SK-N-SH (cell line): ENCODE measurements at regions not wholly inside any gene's neighbourhood (a gene's known extent, or its start where the extent isn't known, plus 50 kb on each side); places are given as distances from the start of the nearest gene placed in this dataset.

Source experiments
- CTCF ChIA-PET: fragments of 300-600, 350-600 bp; formaldehyde crosslinking; extraction: SDS; loops from one replicate; lab custom pipeline; 2021; lab: Yijun Ruan, JAX
- POLR2A ChIA-PET: fragments of 350-600 bp; sonication (Branson Sonifier 250); formaldehyde crosslinking; extraction: SDS; loops from one replicate; lab custom pipeline; 2020; ENCODE audit warnings: antibody characterized with exemption, inconsistent platforms; lab: Yijun Ruan, JAX
- DNase-seq: peaks from one replicate; pipeline ENCODE4 v3.0.0; 2012
- H2AFZ ChIP-seq: fragments of 200-600 bp; sonication (generic); 2 replicates; pipeline ENCODE4 v1.8.1; 2016; ENCODE audit warnings: antibody characterized with exemption, mild to moderate bottlenecking, low read depth
- H3F3A ChIP-seq: fragments of 200-600 bp; sonication (generic); replicated peaks from 2 replicates; pipeline ENCODE3; 2016; ENCODE audit warnings: antibody characterized with exemption, mild to moderate bottlenecking; ENCODE audit not compliant: insufficient read depth
- H3K27ac ChIP-seq, 2 experiments: fragments of 200-500 bp in 1 of 2; fragments of 200-600 bp in 1 of 2; sonication (Bioruptor generic) in 1 of 2; sonication (generic), shearing (Covaris generic) in 1 of 2; 2 replicates each; pipeline versions ENCODE4 v1.5.1 to v1.6.1; 2014 to 2016; ENCODE audit warnings: low read depth in 2 of 2, inconsistent platforms in 1 of 2, low read length in 1 of 2, mild to moderate bottlenecking in 1 of 2, mixed read lengths in 1 of 2
- H3K27me3 ChIP-seq: fragments of 200-600 bp; sonication (generic), shearing (Covaris generic); 2 replicates; pipeline ENCODE4 v1.6.1; 2016; ENCODE audit warnings: mixed run types; ENCODE audit not compliant: insufficient read depth
- H3K36me3 ChIP-seq, 2 experiments: fragments of 200-500 bp in 1 of 2; fragments of 200-600 bp in 1 of 2; sonication (Bioruptor generic) in 1 of 2; sonication (generic) in 1 of 2; replicated peaks in 1 of 2; 2 replicates each; pipeline versions ENCODE3 to v1.5.1; 2014 to 2016; ENCODE audit warnings: low read length in 1 of 2, mild to moderate bottlenecking in 1 of 2; ENCODE audit not compliant: insufficient read depth in 2 of 2, control insufficient read depth in 1 of 2
- H3K4me1 ChIP-seq, 2 experiments: fragments of 200-500 bp in 1 of 2; fragments of 200-600 bp in 1 of 2; sonication (Bioruptor generic) in 1 of 2; sonication (generic), shearing (Covaris generic) in 1 of 2; 2 replicates each; pipeline versions ENCODE4 v1.5.1 to v1.6.1; 2014 to 2016; ENCODE audit warnings: low read depth in 1 of 2, low read length in 1 of 2, mixed run types in 1 of 2; ENCODE audit not compliant: insufficient read depth in 2 of 2, control insufficient read depth in 1 of 2
- H3K4me2 ChIP-seq: fragments of 200-600 bp; sonication (generic), shearing (Covaris generic); 2 replicates; pipeline ENCODE4 v1.6.1; 2017; ENCODE audit warnings: mixed run types
- H3K4me3 ChIP-seq, 2 experiments: fragments of 200-500 bp in 1 of 2; fragments of 200-600 bp in 1 of 2; sonication (Bioruptor generic) in 1 of 2; sonication (generic), shearing (Covaris generic) in 1 of 2; 2 replicates each; pipeline versions ENCODE4 v1.5.1 to v1.8.1; 2014 to 2016; ENCODE audit warnings: low read depth in 2 of 2, inconsistent platforms in 1 of 2, low read length in 1 of 2, mild to moderate bottlenecking in 1 of 2, mixed read lengths in 1 of 2, moderate library complexity in 1 of 2
- H3K79me2 ChIP-seq: fragments of 200-600 bp; sonication (generic); 2 replicates; pipeline ENCODE4 v1.8.1; 2017; ENCODE audit warnings: mild to moderate bottlenecking; ENCODE audit not compliant: insufficient read depth
- H3K9ac ChIP-seq: fragments of 200-600 bp; sonication (generic); 2 replicates; pipeline ENCODE4 v1.6.1; 2017; ENCODE audit warnings: mixed run types
- H3K9me2 ChIP-seq: fragments of 200-600 bp; sonication (generic); 2 replicates; pipeline ENCODE4 v1.6.1; 2017; ENCODE audit warnings: mixed run types
- H3K9me3 ChIP-seq: fragments of 200-600 bp; sonication (generic); 2 replicates; pipeline ENCODE4 v1.6.1; 2017; ENCODE audit warnings: mixed run types, mild to moderate bottlenecking, moderate library complexity
- H4K20me1 ChIP-seq: fragments of 200-600 bp; sonication (generic); 2 replicates; pipeline ENCODE4 v1.6.1; 2017; ENCODE audit warnings: mild to moderate bottlenecking, mixed run types; ENCODE audit not compliant: insufficient read depth
- CHD2 ChIP-seq: fragments of 150-350 bp; IDR thresholded peaks from 2 replicates; pipeline ENCODE4 v1.6.1; 2018; ENCODE audit warnings: low read length; ENCODE audit not compliant: partially characterized antibody
- FOSL2 ChIP-seq: IDR thresholded peaks from 2 replicates; pipeline ENCODE4 v1.4.0; 2012; ENCODE audit warnings: low read depth, mild to moderate bottlenecking, moderate library complexity, borderline replicate concordance
- FOXJ3 ChIP-seq: sonication (generic); formaldehyde crosslinking; IDR thresholded peaks from 2 replicates; pipeline ENCODE4 v1.5.1; 2020; ENCODE audit warnings: mild to moderate bottlenecking, missing genetic modification reagents
- FOXM1 ChIP-seq: IDR thresholded peaks from 2 replicates; pipeline ENCODE4 v1.4.0; 2012; ENCODE audit warnings: low read depth, mild to moderate bottlenecking
- GATA2 ChIP-seq: sonication (generic); formaldehyde crosslinking; IDR thresholded peaks from 2 replicates; pipeline ENCODE4 v1.5.0; 2020; ENCODE audit warnings: mild to moderate bottlenecking, missing genetic modification reagents
- MEF2A ChIP-seq: IDR thresholded peaks from 2 replicates; pipeline ENCODE4 v1.4.0; 2012; ENCODE audit warnings: low read depth, borderline replicate concordance
- NRF1 ChIP-seq: IDR thresholded peaks from 2 replicates; pipeline ENCODE4 v1.6.1; 2012; ENCODE audit warnings: low read depth, mild to moderate bottlenecking, low read length
- PBX3 ChIP-seq: IDR thresholded peaks from 2 replicates; pipeline ENCODE4; 2012
- RAD21 ChIP-seq: IDR thresholded peaks from 2 replicates; pipeline ENCODE4 v1.6.1; 2012; ENCODE audit warnings: mild to moderate bottlenecking, low read length
- RFX5 ChIP-seq: IDR thresholded peaks from 2 replicates; pipeline ENCODE4 v1.6.1; 2012; ENCODE audit warnings: mild to moderate bottlenecking, improper control_type of control experiment, low read length
- RXRA ChIP-seq: IDR thresholded peaks from 2 replicates; pipeline ENCODE4 v1.4.0; 2012; ENCODE audit warnings: low read depth, mild to moderate bottlenecking, borderline replicate concordance
- SIN3A ChIP-seq: IDR thresholded peaks from 2 replicates; pipeline ENCODE4 v1.6.1; 2012; ENCODE audit warnings: low read depth, mild to moderate bottlenecking, low read length, moderate library complexity, borderline replicate concordance
- TCF12 ChIP-seq: IDR thresholded peaks from 2 replicates; pipeline ENCODE4 v1.4.0; 2012
- USF2 ChIP-seq: fragments of 150-350 bp; IDR thresholded peaks from 2 replicates; pipeline ENCODE4 v1.6.1; 2017; ENCODE audit warnings: antibody characterized with exemption, low read length, low read depth, borderline replicate concordance
- YY1 ChIP-seq: IDR thresholded peaks from 2 replicates; pipeline ENCODE4 v1.4.0; 2012; ENCODE audit warnings: low read depth, mild to moderate bottlenecking
- WGBS: methylation state at CpG from one replicate; pipeline ENCODE4 v1.1.6; 2017; ENCODE audit warnings: low lambda C conversion rate; 5-methylcytosine and 5-hydroxymethylcytosine counted together
- TF ChIP-seq, protein P1 (sequence below): IDR thresholded peaks from 2 replicates; pipeline ENCODE4 v1.4.0; 2012; ENCODE audit warnings: low read depth, borderline replicate concordance
- TF ChIP-seq, protein P2 (sequence below): IDR thresholded peaks from 2 replicates; pipeline ENCODE4 v1.6.1; 2012; ENCODE audit warnings: mild to moderate bottlenecking, low read depth, low read length, moderate library complexity

DNA sequence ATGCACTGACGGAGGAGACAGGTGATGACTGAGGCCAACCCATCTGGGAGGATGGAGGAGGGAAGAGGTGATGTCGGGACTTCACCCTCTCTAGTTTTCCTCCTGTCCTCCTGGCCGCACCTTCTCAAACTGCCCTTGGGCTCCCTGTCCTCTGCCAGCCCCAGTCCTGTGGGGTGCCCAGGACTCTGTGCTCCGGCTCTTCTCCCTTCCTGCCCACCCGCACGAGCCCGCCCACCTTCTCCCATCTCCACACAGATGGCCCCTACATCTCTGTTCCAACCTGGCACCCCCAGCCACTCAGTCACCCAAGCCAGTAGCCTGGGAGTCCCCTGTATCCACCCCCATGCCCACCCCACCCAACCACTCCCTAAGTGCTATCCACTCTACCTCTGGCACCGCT lies 206.7 kb upstream of the LINGO1 start:
- Histone ChIP-seq H3K9me2 (no peaks in the 10 kb centered on the region), H2AFZ (no peak overlapping the region), H3K79me2 (no peaks in the 10 kb centered on the region), H3K4me3 (no peak overlapping the region), H3K27me3 (peaks cover 29% of the 10 kb centered on the region; the same call in 1 of the 2 replicates), H3K4me2 (no peak overlapping the region), H4K20me1 (no peaks in the 10 kb centered on the region), H3K4me1 (peaks cover 6 to 10% of the 10 kb centered on the region in 2 experiments; a peak in 2 of 4 replicates), H3K36me3 (no peaks in the 10 kb centered on the region), H3K27ac (no peak overlapping the region), H3F3A (no peaks in the 10 kb centered on the region), H3K9ac (no peak overlapping the region), H3K9me3 (no peaks in the 10 kb centered on the region)
- ChIA-PET POLR2A (no interaction called here), CTCF (interaction anchor here (0.9 to 1.2 kb wide), 2 partner anchors 18 to 31 kb away, joined by 3 read pairs; no protein-coding TSS in a partner anchor)
- no peak for DNase-seq
- WGBS, result 71% methylated on average over 8 of the region's 8 CpGs
- TF ChIP-seq NRF1, result no peak
- no peak for TF ChIP-seq CHD2

DNA sequence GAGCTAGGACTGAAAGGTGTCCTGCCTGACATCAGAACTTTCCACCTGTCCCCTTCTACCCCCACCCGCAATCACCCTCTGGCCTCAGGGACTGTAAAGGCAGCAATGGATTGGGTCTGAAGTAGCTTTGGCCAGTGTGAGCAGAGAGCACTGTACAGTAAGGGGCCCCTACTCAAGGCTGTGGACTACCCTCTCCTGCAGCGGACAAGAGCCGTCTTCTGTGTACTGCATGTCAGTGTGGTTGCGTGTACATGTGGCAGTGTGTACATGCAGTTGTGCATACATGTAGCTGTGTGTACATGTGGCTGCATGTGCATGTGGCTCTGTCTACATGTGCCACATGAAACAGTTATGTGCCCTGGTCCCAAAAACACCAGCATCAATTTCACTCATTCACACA lies 205.9 kb upstream of the LINGO1 start:
- Histone ChIP-seq H3K4me1 (peaks cover 6 to 10% of the 10 kb centered on the region in 2 experiments; a peak in 2 of 4 replicates), H3K36me3 (no peaks in the 10 kb centered on the region), H3K27ac (no peak overlapping the region), H3K4me3 (no peak overlapping the region), H3K79me2 (no peaks in the 10 kb centered on the region), H4K20me1 (no peaks in the 10 kb centered on the region), H3K27me3 (peaks cover 21% of the 10 kb centered on the region; the same call in 1 of the 2 replicates), H3K9me3 (no peaks in the 10 kb centered on the region), H3K9me2 (no peaks in the 10 kb centered on the region), H3K9ac (no peak overlapping the region), H3K4me2 (no peak overlapping the region), H2AFZ (no peak overlapping the region), H3F3A (no peaks in the 10 kb centered on the region)
- ChIA-PET CTCF (interaction anchor here (1.4 to 3.1 kb wide), 3 partner anchors 16 to 205 kb away, joined by 3 to 30 read pairs (median 9); no protein-coding TSS in a partner anchor), POLR2A (no interaction called here)
- WGBS, result 98% methylated on average over 4 of the region's 4 CpGs
- no peak for DNase-seq
- TF ChIP-seq FOSL2, result no peak
- no peak for TF ChIP-seq PBX3
- no peak for TF ChIP-seq TCF12
- no peak for TF ChIP-seq RFX5
- TF ChIP-seq GATA2 (CRISPR knock-in tag), result no peak
- TF ChIP-seq, protein P1, sequence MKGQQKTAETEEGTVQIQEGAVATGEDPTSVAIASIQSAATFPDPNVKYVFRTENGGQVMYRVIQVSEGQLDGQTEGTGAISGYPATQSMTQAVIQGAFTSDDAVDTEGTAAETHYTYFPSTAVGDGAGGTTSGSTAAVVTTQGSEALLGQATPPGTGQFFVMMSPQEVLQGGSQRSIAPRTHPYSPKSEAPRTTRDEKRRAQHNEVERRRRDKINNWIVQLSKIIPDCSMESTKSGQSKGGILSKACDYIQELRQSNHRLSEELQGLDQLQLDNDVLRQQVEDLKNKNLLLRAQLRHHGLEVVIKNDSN, result no peak
- TF ChIP-seq MEF2A, result no peak
- TF ChIP-seq RAD21, result no peak
- TF ChIP-seq RXRA, result no peak
- TF ChIP-seq, protein P2, sequence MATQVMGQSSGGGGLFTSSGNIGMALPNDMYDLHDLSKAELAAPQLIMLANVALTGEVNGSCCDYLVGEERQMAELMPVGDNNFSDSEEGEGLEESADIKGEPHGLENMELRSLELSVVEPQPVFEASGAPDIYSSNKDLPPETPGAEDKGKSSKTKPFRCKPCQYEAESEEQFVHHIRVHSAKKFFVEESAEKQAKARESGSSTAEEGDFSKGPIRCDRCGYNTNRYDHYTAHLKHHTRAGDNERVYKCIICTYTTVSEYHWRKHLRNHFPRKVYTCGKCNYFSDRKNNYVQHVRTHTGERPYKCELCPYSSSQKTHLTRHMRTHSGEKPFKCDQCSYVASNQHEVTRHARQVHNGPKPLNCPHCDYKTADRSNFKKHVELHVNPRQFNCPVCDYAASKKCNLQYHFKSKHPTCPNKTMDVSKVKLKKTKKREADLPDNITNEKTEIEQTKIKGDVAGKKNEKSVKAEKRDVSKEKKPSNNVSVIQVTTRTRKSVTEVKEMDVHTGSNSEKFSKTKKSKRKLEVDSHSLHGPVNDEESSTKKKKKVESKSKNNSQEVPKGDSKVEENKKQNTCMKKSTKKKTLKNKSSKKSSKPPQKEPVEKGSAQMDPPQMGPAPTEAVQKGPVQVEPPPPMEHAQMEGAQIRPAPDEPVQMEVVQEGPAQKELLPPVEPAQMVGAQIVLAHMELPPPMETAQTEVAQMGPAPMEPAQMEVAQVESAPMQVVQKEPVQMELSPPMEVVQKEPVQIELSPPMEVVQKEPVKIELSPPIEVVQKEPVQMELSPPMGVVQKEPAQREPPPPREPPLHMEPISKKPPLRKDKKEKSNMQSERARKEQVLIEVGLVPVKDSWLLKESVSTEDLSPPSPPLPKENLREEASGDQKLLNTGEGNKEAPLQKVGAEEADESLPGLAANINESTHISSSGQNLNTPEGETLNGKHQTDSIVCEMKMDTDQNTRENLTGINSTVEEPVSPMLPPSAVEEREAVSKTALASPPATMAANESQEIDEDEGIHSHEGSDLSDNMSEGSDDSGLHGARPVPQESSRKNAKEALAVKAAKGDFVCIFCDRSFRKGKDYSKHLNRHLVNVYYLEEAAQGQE, result no peak
- no peak for TF ChIP-seq SIN3A
- no peak for TF ChIP-seq FOXJ3 (CRISPR knock-in tag)
- TF ChIP-seq FOXM1, result no peak
- no peak for TF ChIP-seq YY1
- no peak for TF ChIP-seq USF2
